ENCODE measurements at regions not wholly inside any gene's neighbourhood (a gene's known extent, or its start where the extent isn't known, plus 50 kb on each side); places are given as distances from the start of the nearest gene placed in this dataset.

GRCh38 chr4:120555058-120555457, 367.5 kb downstream of the PRDM5 start:
- in situ Hi-C loops (cut with MboI; ENCODE audit: low sequenced_read_pairs), result no loop called here
- H2BK5ac ChIP-seq (ENCODE audit: low read depth, low read length, poor library complexity, severe bottlenecking), result no peak overlapping the region
- H4K8ac ChIP-seq (ENCODE audit: low read depth in 2 of 2, low read length in 2 of 2), result no peak overlapping the region

More at GRCh38 chr4:120555058-120555457, 367.5 kb downstream of the PRDM5 start:
- Histone ChIP-seq H3K4ac (ENCODE audit: low read depth, low read length) (no peak overlapping the region), H3K4me1 (ENCODE audit: control insufficient read depth, insufficient read depth, low read length) (no peaks in the 10 kb centered on the region), H2AK5ac (ENCODE audit: low read depth, low read length) (no peak overlapping the region), H3K4me3 (ENCODE audit: insufficient read depth, low read depth, low read length) (no peak overlapping the region), H3K23ac (ENCODE audit: low read depth, low read length) (no peak overlapping the region), H3K4me2 (ENCODE audit: low read depth, low read length) (no peak overlapping the region), H2AFZ (replicated peaks; ENCODE audit: low read length, poor library complexity) (no peak overlapping the region), H2BK120ac (ENCODE audit: low read depth, low read length) (no peak overlapping the region), H3K18ac (ENCODE audit: low read depth, low read length) (no peak overlapping the region), H3K27ac (ENCODE audit: insufficient read depth, low read length) (no peak overlapping the region), H3K79me1 (ENCODE audit: low read depth in 1 of 2, low read length in 2 of 2) (no peaks in the 10 kb centered on the region), H3K27me3 (ENCODE audit: control insufficient read depth, insufficient read depth, low read length) (no peaks in the 10 kb centered on the region), H3K14ac (replicated peaks; ENCODE audit: low read depth, low read length) (no peak overlapping the region), H3K9me3 (ENCODE audit: control insufficient read depth, insufficient read depth, low read length) (no peaks in the 10 kb centered on the region), H2AK9ac (replicated peaks; ENCODE audit: low read depth, low read length, poor library complexity) (no peak overlapping the region), H3K36me3 (ENCODE audit: control insufficient read depth, insufficient read depth, low read length) (no peaks in the 10 kb centered on the region), H2BK15ac (ENCODE audit: low read depth, low read length) (no peak overlapping the region), H4K91ac (ENCODE audit: insufficient read depth, low read depth, low read length) (no peak overlapping the region), H2BK20ac (ENCODE audit: low read depth, low read length) (no peak overlapping the region), H4K20me1 (ENCODE audit: insufficient read depth, low read length) (no peaks in the 10 kb centered on the region), H3K9ac (ENCODE audit: low read depth, low read length) (no peak overlapping the region), H3K56ac (ENCODE audit: extremely low read depth, insufficient read depth, low read length) (no peak overlapping the region), H3K9me1 (ENCODE audit: insufficient read depth, low read length) (no peaks in the 10 kb centered on the region), H4K5ac (ENCODE audit: low read depth, low read length) (no peak overlapping the region)
- CTCF ChIA-PET, result interaction anchor here (0.7 kb wide), 1 partner anchor 12 kb away, joined by 4 read pairs; no protein-coding TSS in a partner anchor
- WGBS, 2 experiments (ENCODE audit: extremely low coverage in 2 of 2, insufficient read length in 1 of 2), result no CpG with 5 or more reads among the region's 2 CpGs
- no TSS peak for BruUV-seq (replicated peaks)
- dilution Hi-C loops (cut with HindIII; ENCODE audit: low sequenced_read_pairs, unreplicated experiment) (no loop called here), intact Hi-C loops (cut with micrococcal nuclease) (no loop called here)
- DNase-seq, result no peak
- no peak for TF ChIP-seq RAD21 (IDR thresholded peaks at IDR 0.05; ENCODE audit: low read length)
- no peak for TF ChIP-seq NFE2L2 (IDR thresholded peaks at IDR 0.05; ENCODE audit: low read depth, low read length)
- TF ChIP-seq RCOR1 (IDR thresholded peaks at IDR 0.05; ENCODE audit: insufficient replicate concordance, low read length), result no peak
- no peak for TF ChIP-seq MXI1 (IDR thresholded peaks at IDR 0.05; ENCODE audit: borderline replicate concordance, low read depth, low read length)
- no peak for TF ChIP-seq ELK1 (IDR thresholded peaks at IDR 0.05; ENCODE audit: borderline replicate concordance, low read depth, low read length)
- no peak for TF ChIP-seq MAZ (IDR thresholded peaks at IDR 0.05; ENCODE audit: borderline replicate concordance, low read depth, low read length)
- no peak for TF ChIP-seq CTCF (conservative IDR thresholded peaks at IDR 0.05; ENCODE audit: low read depth, low read length)
- TF ChIP-seq BHLHE40 (IDR thresholded peaks at IDR 0.05; ENCODE audit: low read depth, low read length), result no peak
- no peak for ATAC-seq (ENCODE audit: low read depth)
- POLR2A ChIA-PET (ENCODE audit: unreplicated experiment), result no interaction called here

Data from IMR-90 (cell line).